Hepatocyte (in vitro differentiated cells): ENCODE measurements at regions not wholly inside any gene's neighbourhood (a gene's known extent, or its start where the extent isn't known, plus 50 kb on each side); places are given as distances from the start of the nearest gene placed in this dataset.

ENCODE experiments used
- DNase-seq: peaks from one replicate; pipeline ENCODE4 v3.0.0-alpha.2; 2016; ENCODE audit warnings: low spot score
- H2AFZ ChIP-seq: fragments of 200-600 bp; sonication (generic); 2 replicates; pipeline ENCODE4 v1.6.0; 2016; ENCODE audit warnings: antibody characterized with exemption, mild to moderate bottlenecking
- H3K27ac ChIP-seq: fragments of 200-600 bp; sonication (generic); 2 replicates; pipeline ENCODE4 v1.5.1; 2016; ENCODE audit warnings: mild to moderate bottlenecking
- H3K27me3 ChIP-seq: fragments of 200-600 bp; sonication (generic); 2 replicates; pipeline ENCODE4 v1.6.1; 2016
- H3K36me3 ChIP-seq: fragments of 200-600 bp; sonication (generic); replicated peaks from 2 replicates; pipeline ENCODE4 v1.5.1; 2016; ENCODE audit warnings: low read depth; ENCODE audit not compliant: insufficient read depth
- H3K4me1 ChIP-seq: fragments of 200-600 bp; sonication (generic); 2 replicates; pipeline ENCODE4 v1.5.1; 2016; ENCODE audit warnings: mild to moderate bottlenecking, moderate library complexity; ENCODE audit not compliant: insufficient read depth
- H3K4me2 ChIP-seq: fragments of 200-600 bp; sonication (generic); 2 replicates; pipeline ENCODE4 v1.6.0; 2016
- H3K4me3 ChIP-seq: fragments of 200-600 bp; sonication (generic); 2 replicates; pipeline ENCODE4 v1.5.1; 2016; ENCODE audit warnings: mild to moderate bottlenecking
- H3K79me2 ChIP-seq: fragments of 200-600 bp; sonication (generic); 2 replicates; pipeline ENCODE4 v1.6.0; 2017; ENCODE audit warnings: mild to moderate bottlenecking
- H3K9me2 ChIP-seq: fragments of 200-600 bp; sonication (generic); replicated peaks from 2 replicates; pipeline ENCODE4 v1.6.0; 2017; ENCODE audit warnings: mild to moderate bottlenecking; ENCODE audit not compliant: insufficient read depth
- H3K9me3 ChIP-seq: fragments of 200-600 bp; sonication (generic); 2 replicates; pipeline ENCODE4 v1.5.1; 2016; ENCODE audit warnings: low read depth, mild to moderate bottlenecking
- H4K20me1 ChIP-seq: fragments of 200-600 bp; sonication (generic); 2 replicates; pipeline ENCODE4 v1.6.0; 2016; ENCODE audit warnings: mild to moderate bottlenecking; ENCODE audit not compliant: insufficient read depth, poor library complexity, severe bottlenecking
- CTCF ChIP-seq: fragments of 200-600 bp; sonication (generic); IDR thresholded peaks from 2 replicates; pipeline ENCODE4 v1.5.1; 2016; ENCODE audit warnings: antibody characterized with exemption, mild to moderate bottlenecking; ENCODE audit not compliant: poor library complexity
- EZH2 ChIP-seq: fragments of 200-600 bp; sonication (generic); IDR thresholded peaks from 2 replicates; pipeline ENCODE4 v1.6.1; 2016; ENCODE audit warnings: antibody characterized with exemption, mild to moderate bottlenecking, borderline replicate concordance
- EZH2phosphoT487 ChIP-seq: fragments of 200-600 bp; sonication (generic); IDR thresholded peaks from one replicate; pipeline ENCODE4 v1.6.1; 2018; ENCODE audit warnings: antibody characterized with exemption, mild to moderate bottlenecking, low read depth, moderate library complexity; ENCODE audit not compliant: unreplicated experiment, severe bottlenecking
- WGBS: methylation state at CpG from one replicate; pipeline ENCODE4 v1.1.6; 2016; ENCODE audit warnings: low lambda C conversion rate; ENCODE audit errors: missing lambda C conversion rate; 5-methylcytosine and 5-hydroxymethylcytosine counted together

- no peak overlapping the region for H3K4me3 ChIP-seq
- H3K27me3 ChIP-seq: no peaks in the 10 kb centered on the region
- H3K4me2 ChIP-seq: no peak overlapping the region
- no peaks in the 10 kb centered on the region for H3K4me1 ChIP-seq
- H3K9me3 ChIP-seq: no peaks in the 10 kb centered on the region
- H3K79me2 ChIP-seq: no peaks in the 10 kb centered on the region
- H2AFZ ChIP-seq: no peak overlapping the region
- no peak for DNase-seq
- H3K9me2 ChIP-seq: no peaks in the 10 kb centered on the region
- no peaks in the 10 kb centered on the region for H3K36me3 ChIP-seq
- no peaks in the 10 kb centered on the region for H4K20me1 ChIP-seq
- 85% methylated on average over 6 of the region's 6 CpGs for WGBS
- TF ChIP-seq EZH2phosphoT487 (no peak), EZH2 (no peak), CTCF (no peak)
- H3K27ac ChIP-seq: no peak overlapping the region
Measured at GRCh38 chr10:20406281-20407104, 490.6 kb downstream of the NEBL start.

DNA sequence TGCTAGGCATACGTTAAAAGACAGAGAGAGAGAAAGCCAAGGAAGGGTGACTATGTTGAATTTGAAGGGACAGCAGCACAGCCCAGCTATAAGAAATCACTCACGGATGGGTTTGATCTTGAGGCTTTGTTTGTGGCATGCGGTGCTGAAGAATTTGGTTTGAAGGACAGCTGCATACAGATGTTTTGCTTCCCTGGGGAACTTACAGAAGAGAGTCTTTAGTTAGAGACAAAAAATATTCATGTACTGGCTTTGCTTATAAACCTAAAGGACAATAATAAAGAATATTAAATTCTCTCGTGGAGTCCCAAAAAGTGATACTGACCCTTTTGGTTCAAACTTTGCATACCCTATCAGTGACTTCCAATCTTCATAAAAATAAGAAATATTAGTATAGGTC is 491.4 kb downstream of the NEBL start:
- Histone ChIP-seq H3K27ac (no peak overlapping the region), H3K4me3 (no peak overlapping the region), H3K4me2 (no peak overlapping the region), H3K79me2 (no peaks in the 10 kb centered on the region), H3K27me3 (no peaks in the 10 kb centered on the region), H3K9me3 (no peaks in the 10 kb centered on the region), H3K4me1 (no peaks in the 10 kb centered on the region), H3K36me3 (no peaks in the 10 kb centered on the region), H4K20me1 (no peaks in the 10 kb centered on the region), H3K9me2 (no peaks in the 10 kb centered on the region), H2AFZ (no peak overlapping the region)
- 86% methylated on average over 4 of the region's 4 CpGs for WGBS
- no peak for DNase-seq
- TF ChIP-seq CTCF: no peak
- TF ChIP-seq EZH2: no peak
- no peak for TF ChIP-seq EZH2phosphoT487

DNA sequence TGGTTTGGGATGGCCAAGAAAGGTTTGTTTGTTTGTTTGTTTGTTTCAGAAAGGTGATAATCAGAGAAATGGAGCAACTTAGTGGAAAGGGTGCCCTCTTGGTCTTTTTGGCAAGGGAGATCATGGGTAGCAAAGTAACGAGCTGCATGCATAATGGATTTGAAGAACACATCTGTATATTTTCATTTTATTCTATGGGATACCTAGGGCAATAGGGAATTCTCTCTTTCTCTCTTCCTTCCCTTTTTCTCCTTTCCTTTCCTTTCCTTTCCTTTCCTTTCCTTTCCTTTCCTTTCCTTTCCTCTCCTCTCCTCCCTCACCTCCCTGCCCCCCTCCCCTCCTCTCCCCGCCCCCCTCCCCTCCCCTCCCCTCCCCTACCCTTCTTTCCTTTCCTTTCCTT is 492.1 kb downstream of the NEBL start:
- WGBS: 79% methylated on average over 1 of the region's 2 CpGs
- Histone ChIP-seq H2AFZ (no peak overlapping the region), H3K79me2 (no peaks in the 10 kb centered on the region), H3K27me3 (no peaks in the 10 kb centered on the region), H4K20me1 (no peaks in the 10 kb centered on the region), H3K4me3 (no peak overlapping the region), H3K9me3 (no peaks in the 10 kb centered on the region), H3K36me3 (no peaks in the 10 kb centered on the region), H3K27ac (no peak overlapping the region), H3K4me2 (no peak overlapping the region), H3K9me2 (no peaks in the 10 kb centered on the region), H3K4me1 (no peaks in the 10 kb centered on the region)
- no peak for TF ChIP-seq EZH2
- TF ChIP-seq CTCF: no peak
- TF ChIP-seq EZH2phosphoT487: no peak
- DNase-seq: no peak
